ENCODE measurements at regions not wholly inside any gene's neighbourhood (a gene's known extent, or its start where the extent isn't known, plus 50 kb on each side); places are given as distances from the start of the nearest gene placed in this dataset.

DNA sequence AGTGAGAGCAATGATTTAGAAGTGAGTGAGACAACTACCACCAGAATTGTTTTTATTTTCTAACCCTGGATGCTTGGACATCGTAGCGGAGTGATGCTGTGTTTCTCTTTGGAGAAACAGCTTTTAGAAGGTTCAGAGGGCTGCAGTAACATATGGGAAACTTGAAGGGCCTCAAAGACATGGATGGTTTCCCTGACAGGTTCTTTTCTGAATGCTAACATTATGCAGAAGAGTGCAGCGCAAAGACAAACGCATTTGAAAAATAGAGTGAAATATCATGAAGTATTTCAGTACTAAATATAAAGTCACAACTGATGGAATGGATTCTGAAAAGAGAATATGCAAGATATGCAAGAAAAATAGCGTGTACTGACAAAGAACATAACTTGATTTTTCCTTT, 385.1 kb upstream of the DSEL start:
- TF ChIP-seq CTCF (IDR thresholded peaks at IDR 0.05) (no peak), POLR2AphosphoS5 (IDR thresholded peaks at IDR 0.05) (no peak), POLR2A (IDR thresholded peaks at IDR 0.05) (no peak)
- Histone ChIP-seq H3K27ac (no peak overlapping the region), H3K9me3 (no peaks in the 10 kb centered on the region), H3K4me3 (no peak overlapping the region), H3K36me3 (no peaks in the 10 kb centered on the region), H3K4me1 (no peaks in the 10 kb centered on the region), H3K27me3 (no peaks in the 10 kb centered on the region)
- no peak for ATAC-seq
- WGBS, 2 donors (ENCODE audit: low coverage in 1 of 2): 73 to 77% methylated on average over 4 to 5 of the region's 5 CpGs

- WGBS, 2 donors (ENCODE audit: low coverage in 1 of 2): 36 to 100% methylated on average over 1 of the region's 1 CpG
- Histone ChIP-seq H3K4me1 (no peaks in the 10 kb centered on the region), H3K27ac (no peak overlapping the region), H3K27me3 (no peaks in the 10 kb centered on the region), H3K4me3 (no peak overlapping the region), H3K36me3 (no peaks in the 10 kb centered on the region), H3K9me3 (no peaks in the 10 kb centered on the region)
- TF ChIP-seq CTCF (IDR thresholded peaks at IDR 0.05) (no peak), EP300 (IDR thresholded peaks at IDR 0.05) (no peak), POLR2A (IDR thresholded peaks at IDR 0.05) (no peak), POLR2AphosphoS5 (IDR thresholded peaks at IDR 0.05) (no peak)
- ATAC-seq: no peak
These were observed 379.9 kb upstream of the DSEL start for GRCh38 chr18:67896451-67896850.

- no peak for ATAC-seq
- Histone ChIP-seq H3K36me3 (no peaks in the 10 kb centered on the region), H3K9me3 (no peaks in the 10 kb centered on the region), H3K4me3 (no peak overlapping the region), H3K27me3 (no peaks in the 10 kb centered on the region), H3K4me1 (no peaks in the 10 kb centered on the region), H3K27ac (no peak overlapping the region)
- TF ChIP-seq POLR2AphosphoS5 (IDR thresholded peaks at IDR 0.05) (no peak), EP300 (IDR thresholded peaks at IDR 0.05) (no peak), CTCF (IDR thresholded peaks at IDR 0.05) (no peak), POLR2A (IDR thresholded peaks at IDR 0.05) (no peak)
- WGBS, 2 donors (ENCODE audit: low coverage in 1 of 2): 66 to 71% methylated on average over 3 of the region's 3 CpGs
These were observed 377.4 kb upstream of the DSEL start for GRCh38 chr18:67893916-67894315.

GRCh38 chr18:67876871-67877270, 360.4 kb upstream of the DSEL start:
- WGBS, 2 donors (ENCODE audit: low coverage in 1 of 2): 20 to 37% methylated on average over 3 of the region's 3 CpGs

More at GRCh38 chr18:67876871-67877270, 360.4 kb upstream of the DSEL start:
- Histone ChIP-seq H3K9me3 (no peaks in the 10 kb centered on the region), H3K27me3 (no peaks in the 10 kb centered on the region), H3K4me3 (no peak overlapping the region), H3K36me3 (no peaks in the 10 kb centered on the region), H3K4me1 (no peaks in the 10 kb centered on the region), H3K27ac (no peak overlapping the region)
- TF ChIP-seq EP300 (IDR thresholded peaks at IDR 0.05) (no peak), POLR2AphosphoS5 (IDR thresholded peaks at IDR 0.05) (no peak), CTCF (IDR thresholded peaks at IDR 0.05) (no peak), POLR2A (IDR thresholded peaks at IDR 0.05) (no peak)
- ATAC-seq: no peak
